GM19025 (cell line): ENCODE measurements at regions not wholly inside any gene's neighbourhood (a gene's known extent, or its start where the extent isn't known, plus 50 kb on each side); places are given as distances from the start of the nearest gene placed in this dataset.

ENCODE experiments used
- ATAC-seq: cut with Tn5 transposase; IDR thresholded peaks from one replicate; pipeline ENCODE4 v1.9.1; 2021; ENCODE audit warnings: mild to moderate bottlenecking, low read depth, moderate library complexity; ENCODE audit not compliant: unreplicated experiment

DNA sequence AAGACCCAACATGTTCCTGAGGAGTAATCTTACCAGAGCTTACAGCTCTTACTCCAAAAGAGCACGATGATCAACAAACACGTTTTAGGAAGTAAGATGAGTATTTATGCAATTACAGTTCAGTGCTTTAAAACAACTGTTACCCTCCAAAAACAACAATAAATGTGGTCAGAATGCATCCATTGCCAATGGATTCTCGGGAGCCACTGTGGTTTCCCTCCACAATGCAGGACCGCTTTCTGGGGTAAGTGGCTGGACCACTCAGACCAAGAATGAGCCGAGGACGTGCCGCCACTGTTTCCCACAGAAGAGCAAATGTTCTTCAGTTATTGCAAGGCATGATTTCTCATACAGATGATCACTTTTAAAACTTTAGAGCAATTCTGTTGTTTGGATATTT lies 232.3 kb upstream of the MKLN1 start:
- ATAC-seq = no peak

GRCh38 chr7:131096267-131096927 lies 231.3 kb upstream of the MKLN1 start:
- ATAC-seq = no peak

DNA sequence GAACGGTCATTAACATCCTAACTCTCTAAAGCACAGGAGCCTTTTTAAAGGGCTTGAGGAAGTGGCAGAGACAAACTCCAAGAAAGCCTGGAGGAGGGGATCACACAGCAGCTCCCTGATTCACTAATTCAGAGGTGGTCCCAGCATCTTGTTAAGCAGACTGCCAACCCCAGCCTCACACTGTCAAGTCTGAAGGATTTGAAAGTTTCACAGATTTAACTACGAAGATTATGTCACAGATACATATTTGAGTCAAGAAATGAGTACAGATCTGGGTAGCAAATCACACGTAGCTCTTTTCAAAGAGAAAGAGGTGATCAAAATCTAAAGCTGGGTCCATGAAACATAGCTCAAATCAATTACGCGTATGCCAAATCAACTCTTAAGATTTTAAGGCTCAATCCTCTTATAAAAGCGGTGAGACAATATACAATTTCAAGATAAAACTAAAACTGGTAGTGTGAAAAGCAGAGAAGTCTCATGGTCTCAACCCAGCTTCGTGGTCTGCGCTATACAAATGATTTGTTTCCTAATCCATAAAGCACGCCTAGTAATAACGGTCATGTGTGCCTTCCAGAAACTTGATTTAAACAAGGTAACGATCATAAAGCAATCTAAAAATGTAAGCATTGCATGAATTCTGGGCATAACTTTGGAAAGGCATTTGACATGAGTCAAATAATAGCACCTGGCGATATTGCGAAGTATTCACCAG lies 229.9 kb upstream of the MKLN1 start:
- no peak for ATAC-seq

- no peak for ATAC-seq
Observed at GRCh38 chr7:131098527-131098926, 229.1 kb upstream of the MKLN1 start.

- no peak for ATAC-seq
Observed at GRCh38 chr7:131100357-131101054, 227.2 kb upstream of the MKLN1 start.

DNA sequence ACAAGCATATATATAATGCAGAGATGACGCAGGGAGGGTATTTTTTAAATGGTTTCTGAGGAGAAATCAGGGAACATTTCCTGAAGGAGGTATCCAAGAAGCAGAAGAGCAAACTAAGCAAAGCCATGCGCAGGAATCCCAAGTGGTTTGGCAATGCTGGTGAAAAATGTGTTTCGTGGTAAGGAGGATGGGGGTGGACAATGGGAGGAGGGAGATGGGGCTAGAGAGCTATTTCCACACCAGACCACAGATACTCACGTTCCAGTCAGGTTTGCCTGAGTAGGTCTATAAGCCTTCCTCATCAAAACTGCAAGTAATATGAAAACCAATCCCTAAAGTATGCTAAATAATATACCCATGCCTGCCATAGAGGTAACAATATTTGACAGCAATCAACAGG lies 223.7 kb upstream of the MKLN1 start:
- ATAC-seq = no peak

GRCh38 chr7:131104596-131105293 lies 222.9 kb upstream of the MKLN1 start:
- ATAC-seq = no peak

- ATAC-seq = no peak
Observed at GRCh38 chr7:131105294-131105798, 222.3 kb upstream of the MKLN1 start.

- peak; percentile 47 for ATAC-seq
Observed at GRCh38 chr7:131105799-131106680, 221.6 kb upstream of the MKLN1 start.

DNA sequence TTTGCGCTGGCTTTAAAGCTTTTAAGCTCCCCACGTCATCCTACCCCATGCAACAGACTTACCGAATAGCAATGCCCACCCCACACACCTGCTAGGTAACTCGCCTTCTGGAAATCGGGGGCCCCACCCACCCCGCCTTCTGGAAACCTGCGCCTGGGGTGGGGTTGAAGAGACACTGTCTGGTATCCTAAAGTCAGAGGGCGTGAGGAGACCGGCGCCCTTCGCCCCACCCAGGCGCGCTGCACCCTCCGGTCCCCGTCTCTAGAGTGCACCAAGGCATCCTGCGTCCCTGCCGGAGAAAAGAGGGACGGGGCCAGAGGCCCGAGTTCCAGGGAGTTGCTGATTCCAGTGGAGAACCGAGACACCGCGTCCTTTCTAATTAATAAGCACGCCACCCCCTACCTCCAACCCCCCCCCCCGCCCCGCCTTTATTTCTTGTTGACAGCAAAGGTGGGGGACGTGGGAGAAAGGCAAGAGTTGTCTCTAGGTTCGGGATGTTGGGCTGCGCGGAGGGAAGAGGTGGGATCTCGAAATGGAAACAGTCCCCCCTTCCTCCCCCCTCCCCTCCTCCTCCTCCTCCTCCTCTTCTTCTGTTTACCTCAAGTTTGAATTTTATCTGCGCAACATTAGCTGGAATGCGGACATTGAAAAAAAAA lies 220.9 kb upstream of the MKLN1 start:
- ATAC-seq = no peak

DNA sequence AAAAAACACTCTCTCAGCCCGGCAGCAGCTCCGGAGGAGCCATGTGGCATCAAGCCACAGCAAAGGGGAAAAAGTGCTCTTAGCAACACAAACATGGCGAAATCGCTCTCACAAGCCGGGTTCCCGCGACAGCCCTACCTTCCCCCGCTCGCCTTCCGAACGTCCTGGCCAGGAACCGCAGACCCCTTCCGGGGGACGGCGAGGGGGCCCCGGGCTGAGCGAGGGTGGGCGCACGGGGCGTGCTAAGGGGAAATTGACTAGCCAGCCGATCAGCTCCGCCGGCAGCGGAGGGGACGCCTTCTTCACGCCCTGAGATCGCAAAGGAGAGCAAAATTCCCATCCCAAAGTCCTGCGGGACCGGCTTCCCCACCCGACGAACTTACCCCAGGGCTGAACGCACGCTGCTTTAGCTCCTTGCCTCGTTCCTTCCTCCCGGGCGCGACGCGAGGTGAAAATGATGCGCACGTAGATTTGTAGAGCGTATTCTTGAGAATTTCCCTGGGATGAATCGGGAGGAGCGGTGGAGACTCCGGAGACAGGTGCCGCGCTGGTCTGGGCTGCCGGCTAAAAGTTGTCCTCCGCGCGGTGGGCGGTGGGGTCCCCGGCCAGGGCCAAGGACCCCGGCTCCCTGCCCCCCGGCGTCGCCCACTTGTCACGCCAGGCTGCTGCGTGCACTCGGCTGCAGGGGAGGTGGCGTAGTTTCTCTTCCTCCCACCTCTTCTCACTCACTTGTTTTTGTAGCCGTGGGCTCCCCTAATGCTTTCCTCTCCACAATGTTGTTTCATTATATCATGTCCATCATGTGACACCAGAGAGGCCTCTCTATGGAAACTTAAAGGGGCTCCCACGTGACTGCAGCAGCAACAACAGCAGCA lies 220.1 kb upstream of the MKLN1 start:
- ATAC-seq = peak; percentile 29

DNA sequence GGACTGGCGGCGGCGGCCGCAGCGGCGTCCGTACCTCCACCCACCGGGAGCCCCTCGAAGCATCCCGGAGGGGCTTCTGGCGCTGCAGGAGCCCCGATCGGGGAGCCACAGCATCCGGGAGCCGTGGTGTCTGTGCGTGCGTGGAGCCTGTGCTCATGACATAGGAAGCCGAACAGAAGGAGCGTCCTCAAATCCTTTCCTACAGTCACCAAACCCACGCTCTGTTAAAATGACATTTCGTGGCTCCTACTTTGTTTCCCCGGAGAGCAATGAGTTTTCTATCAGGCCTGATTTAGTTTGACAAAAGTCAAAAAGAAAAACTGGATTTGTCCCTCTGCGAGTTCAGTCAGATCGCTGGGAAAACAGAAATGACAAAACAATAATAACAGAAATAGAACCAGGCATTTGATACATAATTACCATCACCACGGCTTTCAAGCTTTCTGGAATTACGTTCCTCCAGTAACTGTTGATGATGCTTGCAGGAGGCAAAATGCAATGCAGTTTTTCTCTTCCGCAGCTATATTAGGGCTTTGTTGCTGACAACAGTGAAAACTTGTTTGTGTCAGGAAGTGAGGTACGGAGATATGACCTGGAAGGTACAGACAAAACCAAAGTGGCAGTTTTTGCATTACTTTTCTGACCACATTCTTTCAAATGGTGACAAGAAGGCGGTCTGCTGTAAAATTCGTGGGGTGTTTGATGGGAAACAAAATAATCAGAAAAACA lies 219.3 kb upstream of the MKLN1 start:
- no peak for ATAC-seq

DNA sequence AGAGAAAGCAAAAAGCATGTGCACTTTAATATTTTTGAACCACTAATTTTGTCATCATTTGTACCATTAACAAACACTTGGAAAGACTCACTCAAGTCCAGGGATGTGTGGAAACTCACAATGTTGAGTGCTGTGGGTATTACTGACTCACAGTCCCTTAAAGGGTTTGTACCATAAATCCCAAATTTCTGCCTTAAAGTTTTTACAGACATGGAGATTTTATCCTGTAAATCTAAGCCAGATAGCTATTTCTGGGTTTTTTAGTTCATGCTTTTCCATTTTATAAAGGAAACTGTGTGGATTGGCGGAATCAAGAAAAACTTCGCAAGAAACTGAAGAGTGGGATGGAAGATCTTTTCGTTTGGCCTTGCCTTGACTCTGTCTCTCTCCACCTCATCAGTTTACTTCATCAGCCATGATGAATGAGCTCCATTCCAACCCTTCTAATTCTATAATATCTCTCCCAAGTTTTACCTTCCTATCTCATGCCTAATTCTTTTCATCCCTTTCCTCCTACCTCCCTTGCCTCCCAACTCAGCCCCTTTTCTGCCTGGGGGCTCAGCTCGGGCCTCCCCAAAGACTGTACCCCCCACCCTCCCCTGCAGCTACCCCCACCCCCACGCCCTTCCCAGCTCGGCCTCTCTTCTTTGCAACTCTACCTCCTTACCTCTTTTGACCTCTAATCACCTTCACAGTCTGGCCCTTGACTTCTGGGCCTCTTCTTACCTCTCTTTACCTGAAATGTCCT lies 218.5 kb upstream of the MKLN1 start:
- no peak for ATAC-seq

DNA sequence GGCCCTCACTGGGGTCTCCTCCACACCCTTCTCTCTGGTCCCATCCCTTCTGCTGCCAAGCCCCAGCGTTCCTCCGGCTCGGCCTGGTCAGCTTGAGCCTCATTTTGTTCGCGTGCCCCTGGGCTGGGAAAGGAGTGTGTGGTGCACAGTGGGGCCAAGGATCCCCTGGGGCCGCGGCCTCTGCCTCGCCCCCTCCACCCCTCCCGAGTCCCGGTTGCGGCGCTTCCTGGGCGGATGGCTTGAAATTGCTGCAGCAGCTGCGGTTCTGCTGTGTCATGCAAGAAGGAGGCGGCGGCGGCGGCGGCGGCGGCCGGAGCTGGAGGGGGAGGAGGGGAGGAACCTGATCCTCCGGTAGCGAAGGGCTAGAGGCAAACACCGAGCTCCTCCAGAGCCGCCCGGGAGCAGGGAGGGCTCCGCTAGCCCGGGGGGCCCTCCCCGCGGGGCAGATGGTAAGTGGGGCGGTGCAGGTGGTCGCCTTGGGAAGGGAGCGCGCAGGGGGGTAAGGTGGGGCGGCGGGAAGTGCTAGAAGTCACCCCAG lies 217.8 kb upstream of the MKLN1 start:
- peak; percentile 24 for ATAC-seq

- ATAC-seq = no peak
Observed at GRCh38 chr7:131110297-131111080, 217.2 kb upstream of the MKLN1 start.

- ATAC-seq = no peak
Observed at GRCh38 chr7:131111081-131111576, 216.5 kb upstream of the MKLN1 start.
